OCI-LY7 (cell line): ENCODE measurements at regions not wholly inside any gene's neighbourhood (a gene's known extent, or its start where the extent isn't known, plus 50 kb on each side); places are given as distances from the start of the nearest gene placed in this dataset.

ENCODE experiments used
- BruUV-seq: library from RNA; stranded (reverse); fragments of 400-500 nt; replicated peaks from 2 replicates; lab custom pipeline; 2021; lab: Mats Ljungman, UMichigan
- CTCF ChIA-PET: fragments of 300-600 bp; sonication (Branson Sonifier 250); formaldehyde crosslinking; loops from one replicate; lab custom pipeline; 2022; ENCODE audit warnings: antibody characterized with exemption; ENCODE audit not compliant: unreplicated experiment; lab: Charles Lee
- POLR2A ChIA-PET: fragments of 300-600 bp; sonication (Branson Sonifier 250); formaldehyde crosslinking; loops from one replicate; lab custom pipeline; 2022; ENCODE audit warnings: antibody characterized with exemption; lab: Charles Lee
- DNase-seq: peaks from one replicate; pipeline ENCODE4 v3.0.0-alpha.2; 2015; ENCODE audit warnings: low spot score
- H2AFZ ChIP-seq: fragments of 200-600 bp; sonication (generic), shearing (Covaris generic); 2 replicates; pipeline ENCODE4 v1.6.1; 2014; ENCODE audit warnings: mild to moderate bottlenecking, antibody characterized with exemption, low read length, moderate library complexity
- H3K27ac ChIP-seq: fragments of 200-600 bp; sonication (generic); 2 replicates; pipeline ENCODE4 v1.5.1; 2014; ENCODE audit warnings: mixed run types, low read depth, mild to moderate bottlenecking, moderate library complexity, low read length, inconsistent platforms; ENCODE audit not compliant: poor library complexity, severe bottlenecking
- H3K36me3 ChIP-seq: fragments of 200-600 bp; sonication (generic); 2 replicates; pipeline ENCODE4 v1.6.1; 2014; ENCODE audit warnings: mild to moderate bottlenecking, antibody characterized with exemption, low read length, moderate library complexity, mixed read lengths; ENCODE audit not compliant: insufficient read depth
- H3K4me1 ChIP-seq: fragments of 200-600 bp; sonication (generic); 2 replicates; pipeline ENCODE4 v1.5.1; 2014; ENCODE audit warnings: mild to moderate bottlenecking, low read length; ENCODE audit not compliant: insufficient read depth, poor library complexity, severe bottlenecking
- H3K4me2 ChIP-seq: fragments of 200-600 bp; sonication (generic); 2 replicates; pipeline ENCODE4 v1.6.1; 2014; ENCODE audit warnings: mild to moderate bottlenecking, low read length
- H3K4me3 ChIP-seq: fragments of 200-600 bp; sonication (generic); 2 replicates; pipeline ENCODE4 v1.5.1; 2014; ENCODE audit warnings: mild to moderate bottlenecking, low read depth, low read length; ENCODE audit not compliant: poor library complexity, severe bottlenecking
- H3K79me2 ChIP-seq: fragments of 200-600 bp; sonication (generic); 2 replicates; pipeline ENCODE4 v1.6.1; 2016; ENCODE audit warnings: low read depth, mild to moderate bottlenecking, low read length, moderate library complexity, mixed read lengths; ENCODE audit not compliant: insufficient read depth
- H3K9me2 ChIP-seq: fragments of 200-600 bp; sonication (generic); 2 replicates; pipeline ENCODE4 v1.6.1; 2016; ENCODE audit warnings: mild to moderate bottlenecking, low read length, mixed read lengths; ENCODE audit not compliant: insufficient read depth
- H3K9me3 ChIP-seq: fragments of 200-600 bp; sonication (generic); 2 replicates; pipeline ENCODE4 v1.6.1; 2014; ENCODE audit warnings: mild to moderate bottlenecking, mixed run types, low read length, mixed read lengths
- H4K20me1 ChIP-seq: fragments of 200-600 bp; sonication (generic); 2 replicates; pipeline ENCODE4 v1.6.1; 2014; ENCODE audit warnings: mild to moderate bottlenecking, antibody characterized with exemption, low read length, moderate library complexity, mixed read lengths; ENCODE audit not compliant: insufficient read depth
- CTCF ChIP-seq: fragments of 200-600 bp; sonication (generic); conservative IDR thresholded peaks from 2 replicates; pipeline ENCODE4 v1.5.1; 2014; ENCODE audit warnings: mild to moderate bottlenecking, antibody characterized with exemption, low read length, moderate library complexity, mixed read lengths
- EZH2phosphoT487 ChIP-seq: fragments of 200-600 bp; sonication (generic); IDR thresholded peaks from 2 replicates; pipeline ENCODE4 v1.6.1; 2018; ENCODE audit warnings: low read depth, borderline replicate concordance, mild to moderate bottlenecking, mixed run types, antibody characterized with exemption, low read length, moderate library complexity, mixed read lengths
- intact Hi-C: fragments of 100-400 bp; cut with micrococcal nuclease; formaldehyde crosslinking; loops from one replicate; pipeline ENCODE4 v1.10.0; 2022; ENCODE audit not compliant: unreplicated experiment

- no TSS peak for BruUV-seq
- H3K36me3 ChIP-seq: no peaks in the 10 kb centered on the region
- CTCF ChIA-PET: no interaction called here
- intact Hi-C loops: no loop called here
- TF ChIP-seq EZH2phosphoT487 (no peak), CTCF (no peak)
- no peak overlapping the region for H2AFZ ChIP-seq
- no peak for DNase-seq
- no peak overlapping the region for H3K4me3 ChIP-seq
- H3K4me2 ChIP-seq: no peak overlapping the region
- no peaks in the 10 kb centered on the region for H3K4me1 ChIP-seq
- no peaks in the 10 kb centered on the region for H4K20me1 ChIP-seq
- H3K27ac ChIP-seq: no peak overlapping the region
- no peaks in the 10 kb centered on the region for H3K9me3 ChIP-seq
- no peaks in the 10 kb centered on the region for H3K9me2 ChIP-seq
- H3K79me2 ChIP-seq: no peaks in the 10 kb centered on the region
- POLR2A ChIA-PET: no interaction called here
These were observed 139.2 kb upstream of the FOXN2 start for GRCh38 chr2:48175254-48175653.

DNA sequence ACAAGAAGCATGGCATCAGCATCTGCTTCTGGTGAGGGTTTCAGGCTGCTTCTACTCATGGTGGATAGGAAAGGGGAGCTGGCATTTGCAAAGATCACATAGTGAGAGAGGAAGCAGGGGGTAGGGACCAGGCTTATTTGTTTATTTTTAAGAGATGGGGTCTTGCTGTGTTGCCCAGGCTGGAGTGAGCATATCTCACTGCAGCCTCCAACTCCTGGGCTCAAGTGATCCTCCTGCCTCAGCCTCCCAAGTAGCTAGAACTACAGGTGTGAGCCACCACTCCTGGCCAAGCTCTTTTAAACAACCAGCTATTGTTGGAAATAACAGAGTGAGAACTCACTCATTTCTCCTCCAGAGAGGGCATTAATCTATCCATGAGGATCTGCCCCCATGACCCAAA is 138.8 kb upstream of the FOXN2 start:
- POLR2A ChIA-PET: no interaction called here

DNA sequence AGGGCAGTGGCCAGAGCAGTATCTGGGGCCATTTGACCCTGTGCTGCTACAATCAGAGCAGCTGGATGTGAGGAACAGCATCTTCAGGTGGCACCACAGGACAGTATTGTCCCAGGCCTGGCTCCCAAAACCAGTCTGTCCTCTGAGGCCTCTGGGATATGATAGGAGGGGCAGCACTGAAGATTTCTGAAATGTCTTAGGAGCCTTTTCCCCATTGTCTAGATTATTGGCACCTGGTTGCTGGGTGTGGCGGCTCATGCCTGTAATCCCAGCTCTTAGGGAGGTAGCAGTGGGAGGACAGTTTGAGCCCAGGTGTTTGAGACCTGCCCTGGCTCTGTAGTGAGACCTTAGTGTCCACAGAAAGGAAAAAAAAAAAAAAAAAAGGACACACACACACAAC is 137.6 kb upstream of the FOXN2 start:
- no peaks in the 10 kb centered on the region for H4K20me1 ChIP-seq
- no peak for DNase-seq
- H3K9me3 ChIP-seq: no peaks in the 10 kb centered on the region
- H2AFZ ChIP-seq: no peak overlapping the region
- no peak overlapping the region for H3K27ac ChIP-seq
- H3K9me2 ChIP-seq: no peaks in the 10 kb centered on the region
- POLR2A ChIA-PET: interaction anchor here (0.6 kb wide), 1 partner anchor 840 kb away, joined by 6 read pairs; no protein-coding TSS in a partner anchor
- H3K4me3 ChIP-seq: no peak overlapping the region
- H3K36me3 ChIP-seq: no peaks in the 10 kb centered on the region
- BruUV-seq: no TSS peak
- H3K4me1 ChIP-seq: no peaks in the 10 kb centered on the region
- CTCF ChIA-PET: no interaction called here
- H3K79me2 ChIP-seq: no peaks in the 10 kb centered on the region
- intact Hi-C loops: no loop called here
- no peak for TF ChIP-seq EZH2phosphoT487
- TF ChIP-seq CTCF: no peak
- H3K4me2 ChIP-seq: no peak overlapping the region

More for the DNA sequence above, 138.8 kb upstream of the FOXN2 start:
- Histone ChIP-seq H3K9me3 (no peaks in the 10 kb centered on the region), H2AFZ (no peak overlapping the region), H3K4me2 (no peak overlapping the region), H3K4me1 (no peaks in the 10 kb centered on the region), H3K79me2 (no peaks in the 10 kb centered on the region), H4K20me1 (no peaks in the 10 kb centered on the region), H3K4me3 (no peak overlapping the region), H3K27ac (no peak overlapping the region), H3K36me3 (no peaks in the 10 kb centered on the region), H3K9me2 (no peaks in the 10 kb centered on the region)
- intact Hi-C loops: no loop called here
- no TSS peak for BruUV-seq
- TF ChIP-seq EZH2phosphoT487: no peak
- no peak for TF ChIP-seq CTCF
- DNase-seq: no peak
- CTCF ChIA-PET: no interaction called here
